PC-9 (cell line): ENCODE measurements at regions not wholly inside any gene's neighbourhood (a gene's known extent, or its start where the extent isn't known, plus 50 kb on each side); places are given as distances from the start of the nearest gene placed in this dataset.
A peak's percentile ranks its signal among the peaks of the same experiment; 100 is the strongest.
"Not testable (repeated sequence)": the region's sequence is repeated elsewhere in the genome, so short reads cannot be mapped to it uniquely, and the experiment has no call there.

Experiments
- BruUV-seq: library from RNA; stranded (reverse); fragments of 400-500 nt; replicated peaks from 2 replicates; lab custom pipeline; 2021; lab: Mats Ljungman, UMichigan
- CTCF ChIA-PET: fragments of 300-600 bp; sonication (Branson Sonifier 250); formaldehyde crosslinking; loops from one replicate; lab custom pipeline; 2022; ENCODE audit warnings: antibody characterized with exemption; lab: Charles Lee
- POLR2A ChIA-PET: fragments of 300-600 bp; sonication (Branson Sonifier 250); formaldehyde crosslinking; loops from one replicate; lab custom pipeline; 2022; ENCODE audit warnings: antibody characterized with exemption; ENCODE audit not compliant: unreplicated experiment; lab: Charles Lee
- DNase-seq, 2 experiments: peaks; one replicate each; pipeline versions ENCODE4 v3.0.0 to v3.0.0-alpha.2; 2015 to 2022; ENCODE audit warnings: mixed read lengths in 1 of 2
- H2AFZ ChIP-seq: fragments of 200-600 bp; sonication (generic); 2 replicates; pipeline ENCODE4 v1.8.1; 2017; ENCODE audit warnings: antibody characterized with exemption
- H3F3A ChIP-seq: fragments of 200-600 bp; sonication (generic); 2 replicates; pipeline ENCODE4 v1.8.1; 2017; ENCODE audit warnings: antibody characterized with exemption, mild to moderate bottlenecking, low read depth; ENCODE audit not compliant: insufficient read depth
- H3K27ac ChIP-seq: fragments of 200-600 bp; sonication (generic); 2 replicates; pipeline ENCODE4 v1.6.1; 2016; ENCODE audit warnings: mixed run types
- H3K27me3 ChIP-seq: fragments of 200-600 bp; sonication (generic); 2 replicates; pipeline ENCODE4 v1.6.1; 2016; ENCODE audit warnings: low read depth, mixed run types; ENCODE audit not compliant: insufficient read depth
- H3K36me3 ChIP-seq: fragments of 200-600 bp; sonication (generic); 2 replicates; pipeline ENCODE4 v1.6.1; 2016; ENCODE audit warnings: low read depth, mixed run types
- H3K4me1 ChIP-seq: fragments of 200-600 bp; sonication (generic); replicated peaks from 2 replicates; pipeline ENCODE4 v1.6.1; 2016; ENCODE audit warnings: mixed run types; ENCODE audit not compliant: insufficient read depth
- H3K4me2 ChIP-seq: fragments of 200-600 bp; sonication (generic); 2 replicates; pipeline ENCODE4 v1.6.1; 2017; ENCODE audit warnings: mixed run types
- H3K4me3 ChIP-seq: fragments of 200-600 bp; sonication (generic); 2 replicates; pipeline ENCODE4 v1.6.1; 2016; ENCODE audit warnings: mixed run types
- H3K79me2 ChIP-seq: fragments of 200-600 bp; sonication (generic); 2 replicates; pipeline ENCODE4 v1.6.1; 2017; ENCODE audit warnings: low read depth, mixed run types
- H3K9me2 ChIP-seq: fragments of 200-600 bp; sonication (generic); 2 replicates; pipeline ENCODE4 v1.8.1; 2017; ENCODE audit warnings: mild to moderate bottlenecking; ENCODE audit not compliant: insufficient read depth
- H3K9me3 ChIP-seq: fragments of 200-600 bp; sonication (generic); 2 replicates; pipeline ENCODE4 v1.8.1; 2016; ENCODE audit warnings: low read depth; ENCODE audit not compliant: insufficient read depth
- H4K20me1 ChIP-seq: fragments of 200-600 bp; sonication (generic); 2 replicates; pipeline ENCODE4 v1.8.1; 2017; ENCODE audit not compliant: insufficient read depth
- EZH2 ChIP-seq: fragments of 200-600 bp; sonication (generic); IDR thresholded peaks from 2 replicates; pipeline ENCODE4 v1.8.0; 2017; ENCODE audit warnings: antibody characterized with exemption, low read depth
- intact Hi-C: fragments of 100-400 bp; cut with micrococcal nuclease; formaldehyde crosslinking; loops from one replicate; pipeline ENCODE4 v1.10.0; 2022; ENCODE audit not compliant: unreplicated experiment
- TF ChIP-seq, protein P1 (sequence below): fragments of 200-600 bp; sonication (generic); conservative IDR thresholded peaks from 2 replicates; pipeline ENCODE4 v1.6.1; 2017; ENCODE audit warnings: mixed run types, antibody characterized with exemption, mild to moderate bottlenecking, moderate library complexity

DNA sequence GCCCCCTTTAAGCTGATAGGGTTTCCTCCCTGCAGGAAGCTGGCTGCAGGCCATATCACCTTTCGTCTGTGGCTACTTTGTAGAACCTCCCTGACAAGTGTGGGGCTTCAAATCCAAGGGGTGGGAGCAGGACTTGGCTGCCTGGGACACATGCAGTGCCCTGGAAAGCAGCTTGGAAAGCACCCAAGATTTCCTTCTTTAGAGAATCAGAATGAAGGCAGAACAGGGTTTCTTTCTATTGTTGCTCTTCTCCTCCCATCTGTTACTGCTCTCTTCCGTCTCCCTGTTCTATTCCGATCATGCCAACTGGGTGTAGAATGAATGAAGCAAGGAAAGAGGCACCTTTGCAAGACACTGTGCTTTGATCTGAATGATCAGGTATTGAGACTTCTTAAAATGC, 282.2 kb downstream of the MED10 start:
- Histone ChIP-seq H3K9me3 (no peaks in the 10 kb centered on the region), H3K4me2 (no peak overlapping the region), H3K36me3 (no peaks in the 10 kb centered on the region), H3K27me3 (no peaks in the 10 kb centered on the region), H2AFZ (no peak overlapping the region), H3K4me3 (no peak overlapping the region), H4K20me1 (no peaks in the 10 kb centered on the region), H3F3A (no peaks in the 10 kb centered on the region), H3K4me1 (no peaks in the 10 kb centered on the region), H3K27ac (no peak overlapping the region), H3K79me2 (no peaks in the 10 kb centered on the region), H3K9me2 (no peaks in the 10 kb centered on the region)
- CTCF ChIA-PET, result no interaction called here
- POLR2A ChIA-PET, result no interaction called here
- no peak for DNase-seq
- TF ChIP-seq, protein P1, sequence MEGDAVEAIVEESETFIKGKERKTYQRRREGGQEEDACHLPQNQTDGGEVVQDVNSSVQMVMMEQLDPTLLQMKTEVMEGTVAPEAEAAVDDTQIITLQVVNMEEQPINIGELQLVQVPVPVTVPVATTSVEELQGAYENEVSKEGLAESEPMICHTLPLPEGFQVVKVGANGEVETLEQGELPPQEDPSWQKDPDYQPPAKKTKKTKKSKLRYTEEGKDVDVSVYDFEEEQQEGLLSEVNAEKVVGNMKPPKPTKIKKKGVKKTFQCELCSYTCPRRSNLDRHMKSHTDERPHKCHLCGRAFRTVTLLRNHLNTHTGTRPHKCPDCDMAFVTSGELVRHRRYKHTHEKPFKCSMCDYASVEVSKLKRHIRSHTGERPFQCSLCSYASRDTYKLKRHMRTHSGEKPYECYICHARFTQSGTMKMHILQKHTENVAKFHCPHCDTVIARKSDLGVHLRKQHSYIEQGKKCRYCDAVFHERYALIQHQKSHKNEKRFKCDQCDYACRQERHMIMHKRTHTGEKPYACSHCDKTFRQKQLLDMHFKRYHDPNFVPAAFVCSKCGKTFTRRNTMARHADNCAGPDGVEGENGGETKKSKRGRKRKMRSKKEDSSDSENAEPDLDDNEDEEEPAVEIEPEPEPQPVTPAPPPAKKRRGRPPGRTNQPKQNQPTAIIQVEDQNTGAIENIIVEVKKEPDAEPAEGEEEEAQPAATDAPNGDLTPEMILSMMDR, result no peak
- TF ChIP-seq EZH2, result no peak
- BruUV-seq, result no TSS peak
- intact Hi-C loops, result no loop called here

- H4K20me1 ChIP-seq, intact Hi-C loops, H3K9me3 ChIP-seq, H3K4me3 ChIP-seq, H3K4me1 ChIP-seq, H3K36me3 ChIP-seq, CTCF ChIA-PET, H3K9me2 ChIP-seq, DNase-seq, H3F3A ChIP-seq, BruUV-seq, POLR2A ChIA-PET, H3K79me2 ChIP-seq, H2AFZ ChIP-seq, H3K27me3 ChIP-seq, H3K27ac ChIP-seq, H3K4me2 ChIP-seq: not testable (repeated sequence)
Observed at GRCh38 chr5:6094180-6094579, 284.2 kb downstream of the MED10 start.

DNA sequence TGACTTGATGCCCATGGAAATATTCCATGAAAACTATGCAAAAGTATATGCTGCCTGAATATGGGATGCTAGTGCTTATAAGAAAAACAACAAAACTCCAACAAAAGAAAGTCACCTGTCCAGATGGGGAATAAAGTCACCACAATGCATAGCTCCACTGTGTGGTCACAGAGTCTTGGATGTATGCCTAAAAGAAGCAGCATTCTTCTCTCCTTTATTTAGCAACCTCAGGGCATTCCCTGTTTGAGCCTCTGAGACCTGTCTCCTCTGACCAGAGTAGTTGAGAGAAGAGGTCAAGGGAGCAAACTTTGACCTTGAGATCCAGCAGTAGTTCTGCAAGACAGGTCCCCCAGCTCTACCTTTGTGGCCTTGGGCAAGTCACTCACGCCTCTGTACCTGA, 287.5 kb downstream of the MED10 start:
- Histone ChIP-seq H3K27me3 (0 out of 2 replicates have a peak, but pooled peaks cover 15% of the 10 kb centered on the region), H3K4me1 (peaks cover 10% of the 10 kb centered on the region), H3K9me2 (no peaks in the 10 kb centered on the region), H3K4me3 (no peak overlapping the region), H3K9me3 (no peaks in the 10 kb centered on the region), H3F3A (no peaks in the 10 kb centered on the region), H2AFZ (no peak overlapping the region), H3K79me2 (no peaks in the 10 kb centered on the region), H3K36me3 (no peaks in the 10 kb centered on the region), H3K4me2 (no peak overlapping the region), H4K20me1 (no peaks in the 10 kb centered on the region), H3K27ac (no peak overlapping the region)
- intact Hi-C loops, result no loop called here
- peak in 1 of 2 experiments; percentile 64 for DNase-seq
- ChIA-PET CTCF (no interaction called here), POLR2A (no interaction called here)
- BruUV-seq, result no TSS peak
- no peak for TF ChIP-seq EZH2
- TF ChIP-seq, protein P1, result no peak

GRCh38 chr5:6090079-6090654, 288.2 kb downstream of the MED10 start:
- no TSS peak for BruUV-seq
- no peaks in the 10 kb centered on the region for H3K9me3 ChIP-seq
- intact Hi-C loops, result no loop called here
- CTCF ChIA-PET, result no interaction called here
- H3K4me3 ChIP-seq, result no peak overlapping the region
- DNase-seq, result no peak
- H3K4me2 ChIP-seq, result no peak overlapping the region
- 0 out of 2 replicates have a peak, but pooled peaks cover 19% of the 10 kb centered on the region for H3K27me3 ChIP-seq
- POLR2A ChIA-PET, result no interaction called here
- H2AFZ ChIP-seq, result no peak overlapping the region
- peaks cover 17% of the 10 kb centered on the region for H3K4me1 ChIP-seq
- H3K27ac ChIP-seq, result no peak overlapping the region
- no peaks in the 10 kb centered on the region for H4K20me1 ChIP-seq
- no peaks in the 10 kb centered on the region for H3K9me2 ChIP-seq
- H3K79me2 ChIP-seq, result no peaks in the 10 kb centered on the region
- no peaks in the 10 kb centered on the region for H3K36me3 ChIP-seq
- no peak for TF ChIP-seq EZH2
- TF ChIP-seq, protein P1, result no peak
- no peaks in the 10 kb centered on the region for H3F3A ChIP-seq
